Thoracic aorta (tissue), 2 donors: ENCODE measurements at regions not wholly inside any gene's neighbourhood (a gene's known extent, or its start where the extent isn't known, plus 50 kb on each side); places are given as distances from the start of the nearest gene placed in this dataset.

Experiments used
- ATAC-seq: fragments of 150-250 bp; one replicate; pipeline ENCODE4 v1.8.0; 2017; ENCODE audit warnings: low read depth; ENCODE audit not compliant: insufficient number of reproducible peaks, low FRiP score
- DNase-seq: peaks from one replicate; pipeline ENCODE4 v3.0.0-alpha.2; 2020; ENCODE audit warnings: low spot score
- H3K27ac ChIP-seq, 2 donors: fragments of 200-600 bp; sonication (generic); 1 replicate in 1 of 2; 2 replicates in 1 of 2; pipeline ENCODE4 v1.5.1; 2016; ENCODE audit warnings: mild to moderate bottlenecking in 2 of 2, moderate library complexity in 2 of 2
- H3K27me3 ChIP-seq: fragments of 200-600 bp; sonication (generic); replicated peaks from 2 replicates; pipeline ENCODE4 v1.6.0; 2016; ENCODE audit warnings: mild to moderate bottlenecking; ENCODE audit not compliant: insufficient read depth
- H3K36me3 ChIP-seq: fragments of 200-600 bp; sonication (generic); one replicate; pipeline ENCODE4 v1.5.1; 2016
- H3K4me1 ChIP-seq, 2 donors: fragments of 200-600 bp; sonication (generic); 1 replicate in 1 of 2; 2 replicates in 1 of 2; pipeline versions ENCODE4 v1.5.1 to v1.6.0; 2016; ENCODE audit warnings: low read depth in 2 of 2, mild to moderate bottlenecking in 1 of 2; ENCODE audit not compliant: control insufficient read depth in 1 of 2
- H3K4me3 ChIP-seq: fragments of 200-600 bp; sonication (generic); 2 replicates; pipeline ENCODE4 v1.5.1; 2016; ENCODE audit warnings: mild to moderate bottlenecking
- H3K9me3 ChIP-seq: fragments of 200-600 bp; sonication (generic); 2 replicates; pipeline ENCODE4 v1.5.1; 2016
- CTCF ChIP-seq: fragments of 200-600 bp; sonication (generic); IDR thresholded peaks from one replicate; pipeline ENCODE4 v1.5.1; 2019; ENCODE audit warnings: antibody characterized with exemption

- no peak overlapping the region for H3K27ac ChIP-seq
- ATAC-seq (no peak), DNase-seq (no peak)
- no peaks in the 10 kb centered on the region for H3K27me3 ChIP-seq
- no peaks in the 10 kb centered on the region for H3K36me3 ChIP-seq
- H3K4me3 ChIP-seq, result no peak overlapping the region
- no peaks in the 10 kb centered on the region for H3K9me3 ChIP-seq
- H3K4me1 ChIP-seq, result no peaks in the 10 kb centered on the region
- peak; percentile 21 for TF ChIP-seq CTCF
These were observed 263.2 kb downstream of the DMAC1 start for GRCh38 chr9:7536310-7536939.

GRCh38 chr9:7534211-7534935, 265.2 kb downstream of the DMAC1 start:
- no peaks in the 10 kb centered on the region for H3K27me3 ChIP-seq
- no peaks in the 10 kb centered on the region for H3K9me3 ChIP-seq
- no peak overlapping the region for H3K27ac ChIP-seq
- DNase-seq (no peak), ATAC-seq (no peak)
- no peaks in the 10 kb centered on the region for H3K36me3 ChIP-seq
- TF ChIP-seq CTCF, result no peak
- H3K4me3 ChIP-seq, result no peak overlapping the region
- no peaks in the 10 kb centered on the region for H3K4me1 ChIP-seq

GRCh38 chr9:7533376-7534090, 266.0 kb downstream of the DMAC1 start:
- TF ChIP-seq CTCF, result no peak
- no peak for ATAC-seq
- H3K4me1 ChIP-seq, result no peaks in the 10 kb centered on the region
- no peak overlapping the region for H3K4me3 ChIP-seq
- no peaks in the 10 kb centered on the region for H3K9me3 ChIP-seq
- no peaks in the 10 kb centered on the region for H3K36me3 ChIP-seq
- no peak overlapping the region for H3K27ac ChIP-seq
- no peaks in the 10 kb centered on the region for H3K27me3 ChIP-seq
- DNase-seq, result no peak

- Histone ChIP-seq H3K27me3 (no peaks in the 10 kb centered on the region), H3K9me3 (no peaks in the 10 kb centered on the region), H3K36me3 (no peaks in the 10 kb centered on the region), H3K4me1 (no peaks in the 10 kb centered on the region), H3K27ac (no peak overlapping the region), H3K4me3 (no peak overlapping the region)
- no peak for TF ChIP-seq CTCF
- no peak for DNase-seq
- ATAC-seq, result no peak
These were observed 276.0 kb downstream of the DMAC1 start for GRCh38 chr9:7523426-7524043.

- ATAC-seq, result no peak
- Histone ChIP-seq H3K9me3 (no peaks in the 10 kb centered on the region), H3K4me3 (no peak overlapping the region), H3K36me3 (no peaks in the 10 kb centered on the region), H3K27me3 (no peaks in the 10 kb centered on the region), H3K4me1 (no peaks in the 10 kb centered on the region), H3K27ac (no peak overlapping the region)
- no peak for TF ChIP-seq CTCF
- no peak for DNase-seq
These were observed 279.2 kb downstream of the DMAC1 start for GRCh38 chr9:7520396-7520795.
